K562 (cell line): ENCODE measurements at regions not wholly inside any gene's neighbourhood (a gene's known extent, or its start where the extent isn't known, plus 50 kb on each side); places are given as distances from the start of the nearest gene placed in this dataset.

Experiments
- ATAC-seq: fragments of 200-7000 bp; cut with Tn5 transposase; 3 replicates; pipeline ENCODE4 v1.9.1; 2020; ENCODE audit warnings: moderate library complexity
- BruUV-seq: library from RNA; stranded (reverse); fragments of 400-500 nt; replicated peaks from 2 replicates; lab custom pipeline; 2021; lab: Mats Ljungman, UMichigan
- CTCF ChIA-PET: fragments of 300-600 bp; formaldehyde crosslinking; extraction: SDS; loops from one replicate; lab custom pipeline; 2021; ENCODE audit warnings: low intra/inter-chr PET ratio; lab: Yijun Ruan, JAX
- POLR2A ChIA-PET: fragments of 300-600, 350-650 bp; sonication (Branson Sonifier 250); formaldehyde crosslinking; extraction: SDS; loops from one replicate; lab custom pipeline; 2021; ENCODE audit warnings: antibody characterized with exemption, inconsistent platforms; lab: Yijun Ruan, JAX
- DNase-seq, 4 experiments: peaks; one replicate each; pipeline versions ENCODE4 v3.0.0 to v3.0.0-alpha.2; 2011 to 2018; ENCODE audit warnings: low spot score in 3 of 4, mixed read lengths in 3 of 4; ENCODE audit errors: extremely low read depth in 1 of 4
- FAIRE-seq: peaks from 2 replicates; lab custom pipeline; 2011; peaks lifted over from hg19 to GRCh38; lab: Jason Lieb, UNC
- H2AFZ ChIP-seq: 2 replicates; pipeline ENCODE4 v1.6.0; 2011; ENCODE audit warnings: low read depth, low read length, control low read depth, inconsistent platforms
- H3K27ac ChIP-seq: fragments of 200-600 bp; 3 replicates; pipeline ENCODE4 v1.8.0; 2011; ENCODE audit warnings: low read depth, mild to moderate bottlenecking, control low read depth, inconsistent platforms, low read length, moderate library complexity, mixed read lengths; ENCODE audit errors: extremely low read depth
- H3K27me3 ChIP-seq, 2 experiments: fragments of 300-600 bp in 1 of 2; 2 replicates in 1 of 2; 3 replicates in 1 of 2; pipeline versions ENCODE4 v1.6.0 to v1.8.0; 2011; ENCODE audit warnings: inconsistent platforms in 2 of 2, low read length in 2 of 2, mild to moderate bottlenecking in 1 of 2, mixed read lengths in 1 of 2, moderate library complexity in 1 of 2; ENCODE audit not compliant: control insufficient read depth in 2 of 2, insufficient read depth in 2 of 2
- H3K36me3 ChIP-seq: fragments of 300-600 bp; 3 replicates; pipeline ENCODE4 v1.8.0; 2011; ENCODE audit warnings: mild to moderate bottlenecking, low read length, inconsistent platforms; ENCODE audit not compliant: control insufficient read depth, insufficient read depth
- H3K4me1 ChIP-seq, 2 experiments: fragments of 200-600 bp in 1 of 2; replicated peaks in 1 of 2; 2 replicates in 1 of 2; 3 replicates in 1 of 2; pipeline versions ENCODE4 v1.5.1 to v1.8.0; 2011; ENCODE audit warnings: inconsistent platforms in 2 of 2, low read length in 2 of 2, mild to moderate bottlenecking in 1 of 2, mixed read lengths in 1 of 2, moderate library complexity in 1 of 2; ENCODE audit not compliant: control insufficient read depth in 2 of 2, insufficient read depth in 2 of 2
- H3K4me2 ChIP-seq: 2 replicates; pipeline ENCODE4 v1.6.1; 2011; ENCODE audit warnings: low read length, control low read depth, inconsistent platforms, mixed read lengths; ENCODE audit not compliant: insufficient read depth
- H3K4me3 ChIP-seq: fragments of 200-600 bp; sonication (generic), shearing (Covaris generic); 2 replicates; pipeline ENCODE4 v1.5.1; 2016; ENCODE audit warnings: control low read depth, inconsistent platforms
- H3K79me2 ChIP-seq: fragments of 200-600 bp; 3 replicates; pipeline ENCODE4 v1.8.0; 2011; ENCODE audit warnings: low read length, inconsistent platforms; ENCODE audit not compliant: control insufficient read depth, insufficient read depth
- H3K9ac ChIP-seq, 2 experiments: 2 replicates each; pipeline versions ENCODE4 v1.6.0 to v1.6.1; 2011; ENCODE audit warnings: low read depth in 2 of 2, low read length in 2 of 2, control low read depth in 1 of 2, inconsistent platforms in 1 of 2, mild to moderate bottlenecking in 1 of 2, mixed read lengths in 1 of 2; ENCODE audit not compliant: insufficient read depth in 1 of 2
- H3K9me1 ChIP-seq: one replicate; pipeline ENCODE4 v1.6.0; 2011; ENCODE audit warnings: inconsistent platforms, mild to moderate bottlenecking, low read length, moderate library complexity; ENCODE audit not compliant: control insufficient read depth, insufficient read depth
- H3K9me3 ChIP-seq: replicated peaks from 2 replicates; pipeline ENCODE4 v1.5.1; 2011; ENCODE audit warnings: low read depth, low read length, inconsistent platforms; ENCODE audit not compliant: control insufficient read depth, insufficient read depth
- H4K20me1 ChIP-seq: replicated peaks from 2 replicates; pipeline ENCODE4 v1.6.1; 2011; ENCODE audit warnings: low read length, inconsistent platforms, mixed read lengths; ENCODE audit not compliant: control insufficient read depth, insufficient read depth
- CBX2 ChIP-seq: fragments of 200-600 bp; sonication (generic); IDR thresholded peaks from one replicate; pipeline ENCODE4 v1.6.1; 2012; ENCODE audit warnings: mild to moderate bottlenecking, low read length, inconsistent platforms; ENCODE audit not compliant: insufficient read depth, poor library complexity, severe bottlenecking
- CEBPB ChIP-seq: fragments of 450-650 bp; IDR thresholded peaks from 2 replicates; pipeline ENCODE4 v1.6.1; 2016; ENCODE audit warnings: missing genetic modification characterization, missing compliant biosample characterization
- COPS2 ChIP-seq: fragments of 450-650 bp; conservative IDR thresholded peaks from 2 replicates; pipeline ENCODE4 v1.6.1; 2016; ENCODE audit warnings: mild to moderate bottlenecking, moderate library complexity
- CREM ChIP-seq: IDR thresholded peaks from 2 replicates; pipeline ENCODE4 v1.6.1; 2014; ENCODE audit warnings: antibody characterized with exemption, low read depth
- FOSL1 ChIP-seq: fragments of 200-800 bp; sonication (Bioruptor generic); conservative IDR thresholded peaks from 2 replicates; pipeline ENCODE4 v1.6.1; 2016; ENCODE audit warnings: missing genetic modification characterization, missing compliant biosample characterization
- FOXP1 ChIP-seq: sonication (generic); formaldehyde crosslinking; IDR thresholded peaks from 2 replicates; pipeline ENCODE4 v1.8.0; 2022; ENCODE audit warnings: mild to moderate bottlenecking, missing genetic modification reagents
- HMG20B ChIP-seq: fragments of 250-450 bp; sonication (Bioruptor Pico); IDR thresholded peaks from 2 replicates; pipeline ENCODE4 v1.5.0; 2021; ENCODE audit warnings: mild to moderate bottlenecking
- MCM3 ChIP-seq: fragments of 450-650 bp; IDR thresholded peaks from 2 replicates; pipeline ENCODE4 v1.6.1; 2016
- MYNN ChIP-seq, 2 experiments: sonication (generic); formaldehyde crosslinking in 1 of 2; IDR thresholded peaks; 2 replicates each; pipeline versions ENCODE4 v1.5.0 to v1.6.1; 2016 to 2020; ENCODE audit warnings: antibody characterized with exemption in 1 of 2, missing genetic modification reagents in 1 of 2
- RBM34 ChIP-seq: fragments of 200-400 bp; formaldehyde crosslinking; IDR thresholded peaks from 2 replicates; pipeline ENCODE4 v1.6.1; 2018; ENCODE audit warnings: low read length, borderline replicate concordance; ENCODE audit not compliant: insufficient read depth
- TAF7 ChIP-seq: fragments of 450-650 bp; IDR thresholded peaks from 2 replicates; pipeline ENCODE4 v1.6.1; 2016; ENCODE audit warnings: missing genetic modification characterization, missing compliant biosample characterization
- TFAP4 ChIP-seq: sonication (generic); formaldehyde crosslinking; IDR thresholded peaks from 2 replicates; pipeline ENCODE4 v1.8.0; 2022; ENCODE audit warnings: missing genetic modification reagents, mild to moderate bottlenecking, moderate library complexity, borderline replicate concordance
- ZNF174 ChIP-seq: fragments of 250-450 bp; sonication (Bioruptor Pico); IDR thresholded peaks from 2 replicates; pipeline ENCODE4 v1.4.0; 2020; ENCODE audit warnings: mild to moderate bottlenecking
- ZNF274 ChIP-seq: IDR thresholded peaks from 2 replicates; pipeline ENCODE4 v1.6.1; 2011; ENCODE audit warnings: low read depth, mild to moderate bottlenecking, low read length, moderate library complexity, borderline replicate concordance
- ZNF780A ChIP-seq: fragments of 250-450 bp; sonication (Bioruptor Pico); IDR thresholded peaks from 2 replicates; pipeline ENCODE4 v1.5.0; 2021; ENCODE audit warnings: mild to moderate bottlenecking
- WGBS: fragments of 100-300 bp; shearing (Covaris generic); methylation state at CpG from one replicate; pipeline ENCODE4 v1.1.6; 2016; ENCODE audit warnings: low coverage, mixed read lengths; ENCODE audit not compliant: insufficient coverage; ENCODE audit errors: missing lambda C conversion rate; 5-methylcytosine and 5-hydroxymethylcytosine counted together
- in situ Hi-C: fragments of 300-500 bp; cut with MboI; formaldehyde crosslinking; loops from 4 replicates; pipeline ENCODE4 v1.15.0; 2018; ENCODE audit warnings: inconsistent platforms, mixed read lengths
- intact Hi-C: fragments of 100-400 bp; cut with micrococcal nuclease; formaldehyde crosslinking; loops from 2 replicates; pipeline ENCODE4 v1.14.2; 2022

GRCh38 chr17:33421933-33422332 is 128.8 kb upstream of the ASIC2 start:
- Histone ChIP-seq H3K4me1 (no peaks in the 10 kb centered on the region), H2AFZ (no peak overlapping the region), H3K36me3 (no peaks in the 10 kb centered on the region), H3K27me3 (peaks cover 0 to 17% of the 10 kb centered on the region in 2 experiments; a peak in 2 of 5 replicates), H3K9me3 (no peaks in the 10 kb centered on the region), H3K79me2 (no peaks in the 10 kb centered on the region), H3K27ac (no peak overlapping the region), H3K4me3 (no peak overlapping the region), H3K9ac (no peak overlapping the region), H3K9me1 (no peaks in the 10 kb centered on the region), H3K4me2 (no peak overlapping the region), H4K20me1 (no peaks in the 10 kb centered on the region; the same call in 1 of the 2 replicates)
- DNase-seq, result no peak
- WGBS, result 0% methylated on average over 3 of the region's 3 CpGs
- intact Hi-C loops, result no loop called here
- no peak for FAIRE-seq
- ChIA-PET CTCF (no interaction called here), POLR2A (interaction anchor here (1.0 to 1.4 kb wide), 3 partner anchors 10 to 25 kb away, joined by 3 to 4 read pairs (median 4); no protein-coding TSS in a partner anchor)
- TF ChIP-seq TAF7 (tag) (no peak), CEBPB (no peak), COPS2 (no peak), MYNN (IDR thresholded peaks at IDR 0.05) (no peak), MYNN (CRISPR knock-in tag; IDR thresholded peaks at IDR 0.05) (no peak), MCM3 (no peak), CBX2 (no peak), ZNF274 (no peak), ZNF780A (no peak), RBM34 (no peak), HMG20B (CRISPR knock-in tag) (no peak), FOXP1 (CRISPR knock-in tag) (no peak), TFAP4 (CRISPR knock-in tag) (no peak), ZNF174 (no peak), CREM (no peak), FOSL1 (no peak)
- in situ Hi-C loops, result no loop called here
- BruUV-seq, result no TSS peak
- no peak for ATAC-seq
